SK-N-SH treated with all-trans-retinoic acid at 6 μM for 48 hours (cell line): ENCODE measurements at regions not wholly inside any gene's neighbourhood (a gene's known extent, or its start where the extent isn't known, plus 50 kb on each side); places are given as distances from the start of the nearest gene placed in this dataset.

Experiments used
- ARNTL ChIP-seq: fragments of 450-650 bp; formaldehyde crosslinking; IDR thresholded peaks from 2 replicates; pipeline ENCODE4 v1.5.0; 2020; ENCODE audit warnings: low read depth, mild to moderate bottlenecking, moderate library complexity, borderline replicate concordance
- BACH2 ChIP-seq: fragments of 250-450 bp; sonication (Bioruptor Pico); IDR thresholded peaks from 2 replicates; pipeline ENCODE4 v1.9.0; 2021; ENCODE audit warnings: mild to moderate bottlenecking, borderline replicate concordance
- CSDC2 ChIP-seq: fragments of 250-450 bp; sonication (Bioruptor Pico); IDR thresholded peaks from 2 replicates; pipeline ENCODE4 v1.5.0; 2020; ENCODE audit warnings: mild to moderate bottlenecking, moderate library complexity
- GLIS3 ChIP-seq: fragments of 250-450 bp; sonication (Bioruptor Pico); IDR thresholded peaks from 2 replicates; pipeline ENCODE4 v1.5.0; 2020; ENCODE audit warnings: mild to moderate bottlenecking, moderate library complexity
- SNAI2 ChIP-seq: fragments of 250-450 bp; sonication (Bioruptor Pico); IDR thresholded peaks from 2 replicates; pipeline ENCODE4 v1.5.0; 2020; ENCODE audit warnings: mild to moderate bottlenecking, moderate library complexity
- ZC3H10 ChIP-seq: fragments of 250-450 bp; sonication (Bioruptor Pico); IDR thresholded peaks from 2 replicates; pipeline ENCODE4 v1.5.1; 2021; ENCODE audit warnings: mild to moderate bottlenecking, moderate library complexity

- no peak for TF ChIP-seq SNAI2
- no peak for TF ChIP-seq ARNTL (CRISPR knock-in tag)
- TF ChIP-seq BACH2 (CRISPR knock-in tag), result no peak
- no peak for TF ChIP-seq ZC3H10
- no peak for TF ChIP-seq GLIS3 (CRISPR knock-in tag)
- no peak for TF ChIP-seq CSDC2 (CRISPR knock-in tag)
Measured at GRCh38 chr3:181076558-181076957, 87.0 kb upstream of the DNAJC19 start.
